ENCODE measurements at regions not wholly inside any gene's neighbourhood (a gene's known extent, or its start where the extent isn't known, plus 50 kb on each side); places are given as distances from the start of the nearest gene placed in this dataset.

- no peak overlapping the region for H3K4me3 ChIP-seq (ENCODE audit: low read length)
- Mint-ChIP-seq H3K4me1 (peaks cover 16% of the 10 kb centered on the region), H3K9me3 (peaks cover 29% of the 10 kb centered on the region), H3K36me3 (ENCODE audit: low read depth) (peaks cover 2% of the 10 kb centered on the region), H3K27me3 (ENCODE audit: insufficient read depth) (no peaks in the 10 kb centered on the region), H3K27ac (peak overlapping the region; percentile 90), H3K4me3 (no peak overlapping the region)
- H3K9me3 ChIP-seq (ENCODE audit: control insufficient read depth, low read length): peaks cover 19% of the 10 kb centered on the region
- peak overlapping the region; percentile 71 for H3K27ac ChIP-seq (ENCODE audit: low read depth, low read length)
- no peak for DNase-seq
- H3K27me3 ChIP-seq (ENCODE audit: control insufficient read depth, insufficient read depth, low read length, poor library complexity, severe bottlenecking): no peaks in the 10 kb centered on the region
- TF ChIP-seq CTCF (conservative IDR thresholded peaks at IDR 0.05): no peak
- H3K36me3 ChIP-seq (ENCODE audit: control insufficient read depth, insufficient read depth, low read length): no peaks in the 10 kb centered on the region
- peaks cover 4% of the 10 kb centered on the region for H3K4me1 ChIP-seq (ENCODE audit: control insufficient read depth, insufficient read depth, low read length)
- 87 to 92% methylated on average over 1 to 3 of the region's 3 CpGs for WGBS, 2 experiments (ENCODE audit: insufficient coverage in 1 of 2, insufficient read length in 1 of 2)
- H3K9ac ChIP-seq (ENCODE audit: extremely low read depth, low read length, poor library complexity, severe bottlenecking): no peak overlapping the region
These were observed 1162.8 kb upstream of the CITED2 start for GRCh38 chr6:140537211-140537610.

DNA sequence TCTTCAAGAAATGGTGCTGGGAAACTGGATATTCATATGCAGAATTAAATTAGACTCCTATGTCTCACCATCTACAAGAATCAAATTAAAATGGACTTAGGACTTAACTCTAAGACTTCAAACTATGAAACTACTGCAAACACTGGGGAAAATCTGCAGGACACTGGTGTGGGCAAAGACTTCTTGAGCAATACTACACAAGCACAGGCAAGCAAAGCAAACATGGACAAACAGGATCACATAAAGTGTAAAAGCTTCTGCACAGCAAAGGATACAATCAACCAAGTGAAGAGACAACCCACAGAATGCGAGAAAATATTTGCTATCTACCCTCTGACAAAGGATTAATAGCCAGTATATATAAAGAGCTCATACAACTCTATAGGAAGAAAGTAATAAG is 1161.1 kb upstream of the CITED2 start:
- peaks cover 19% of the 10 kb centered on the region for H3K9me3 ChIP-seq (ENCODE audit: control insufficient read depth, low read length)
- TF ChIP-seq CTCF (conservative IDR thresholded peaks at IDR 0.05): no peak
- 90% methylated on average over 1 of the region's 1 CpG; no CpG with 5 or more reads in 1 of the 2 experiments for WGBS, 2 experiments (ENCODE audit: insufficient coverage in 1 of 2, insufficient read length in 1 of 2)
- Mint-ChIP-seq H3K36me3 (ENCODE audit: low read depth) (peaks cover 2% of the 10 kb centered on the region), H3K27ac (no peak overlapping the region), H3K27me3 (ENCODE audit: insufficient read depth) (no peaks in the 10 kb centered on the region), H3K9me3 (peaks cover 29% of the 10 kb centered on the region), H3K4me1 (peaks cover 14% of the 10 kb centered on the region), H3K4me3 (no peak overlapping the region)
- H3K4me1 ChIP-seq (ENCODE audit: control insufficient read depth, insufficient read depth, low read length): peaks cover 4% of the 10 kb centered on the region
- H3K4me3 ChIP-seq (ENCODE audit: low read length): no peak overlapping the region
- H3K9ac ChIP-seq (ENCODE audit: extremely low read depth, low read length, poor library complexity, severe bottlenecking): no peak overlapping the region
- no peaks in the 10 kb centered on the region for H3K36me3 ChIP-seq (ENCODE audit: control insufficient read depth, insufficient read depth, low read length)
- H3K27ac ChIP-seq (ENCODE audit: low read depth, low read length): no peak overlapping the region
- DNase-seq: no peak
- no peaks in the 10 kb centered on the region for H3K27me3 ChIP-seq (ENCODE audit: control insufficient read depth, insufficient read depth, low read length, poor library complexity, severe bottlenecking)

DNA sequence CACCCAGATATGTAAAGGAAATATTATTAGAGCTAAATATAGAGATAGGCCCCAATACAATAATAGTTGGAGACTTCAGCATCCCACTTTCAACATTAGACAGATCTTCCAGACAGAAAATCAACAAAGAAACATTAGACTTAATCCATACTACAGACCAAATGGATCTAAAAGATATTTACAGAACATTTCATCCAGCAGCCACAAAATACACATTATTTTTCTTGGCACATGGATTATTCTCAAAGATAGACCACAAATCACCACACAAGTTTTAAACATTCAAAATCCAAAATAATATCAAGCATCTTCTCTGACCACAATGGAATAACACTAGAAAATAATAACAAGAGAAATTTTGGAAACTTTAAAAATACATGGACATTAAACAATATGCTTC is 1159.1 kb upstream of the CITED2 start:
- Histone ChIP-seq H3K27ac (ENCODE audit: low read depth, low read length) (no peak overlapping the region), H3K9me3 (ENCODE audit: control insufficient read depth, low read length) (peaks cover 19% of the 10 kb centered on the region), H3K9ac (ENCODE audit: extremely low read depth, low read length, poor library complexity, severe bottlenecking) (no peak overlapping the region), H3K27me3 (ENCODE audit: control insufficient read depth, insufficient read depth, low read length, poor library complexity, severe bottlenecking) (no peaks in the 10 kb centered on the region), H3K4me1 (ENCODE audit: control insufficient read depth, insufficient read depth, low read length) (peaks cover 4% of the 10 kb centered on the region), H3K36me3 (ENCODE audit: control insufficient read depth, insufficient read depth, low read length) (no peaks in the 10 kb centered on the region), H3K4me3 (ENCODE audit: low read length) (no peak overlapping the region)
- Mint-ChIP-seq H3K9me3 (peaks cover 29% of the 10 kb centered on the region), H3K4me3 (no peak overlapping the region), H3K4me1 (peaks cover 13% of the 10 kb centered on the region), H3K27me3 (ENCODE audit: insufficient read depth) (no peaks in the 10 kb centered on the region), H3K36me3 (ENCODE audit: low read depth) (peaks cover 2% of the 10 kb centered on the region), H3K27ac (no peak overlapping the region)
- no peak for DNase-seq
- TF ChIP-seq CTCF (conservative IDR thresholded peaks at IDR 0.05): no peak

All from endodermal cell (in vitro differentiated cells).